Panc1 (cell line): ENCODE measurements at regions not wholly inside any gene's neighbourhood (a gene's known extent, or its start where the extent isn't known, plus 50 kb on each side); places are given as distances from the start of the nearest gene placed in this dataset.

Source experiments
- ATAC-seq: fragments of 200-7000 bp; cut with Tn5 transposase; 2 replicates; pipeline ENCODE4 v1.9.1; 2020; ENCODE audit warnings: mild to moderate bottlenecking, moderate library complexity
- BruUV-seq: library from RNA; stranded (reverse); fragments of 400-500 nt; replicated peaks from 2 replicates; lab custom pipeline; 2021; lab: Mats Ljungman, UMichigan
- CTCF ChIA-PET: fragments of 300-600 bp; sonication (Branson Sonifier 250); formaldehyde crosslinking; loops from one replicate; lab custom pipeline; 2022; ENCODE audit warnings: antibody characterized with exemption; lab: Charles Lee
- POLR2A ChIA-PET: fragments of 300-600 bp; sonication (Branson Sonifier 250); formaldehyde crosslinking; loops from one replicate; lab custom pipeline; 2022; ENCODE audit warnings: antibody characterized with exemption; lab: Charles Lee
- DNase-seq: peaks from one replicate; pipeline ENCODE4 v3.0.0-alpha.2; 2010; ENCODE audit warnings: low read depth, low spot score
- H3K27ac ChIP-seq: 2 replicates; pipeline ENCODE4 v1.5.1; 2011; ENCODE audit warnings: mild to moderate bottlenecking, low read length, inconsistent platforms
- H3K27me3 ChIP-seq: fragments of 200-500 bp; sonication (Bioruptor generic); 2 replicates; pipeline ENCODE4 v1.6.0; 2014; ENCODE audit warnings: low read length, inconsistent platforms; ENCODE audit not compliant: control insufficient read depth, insufficient read depth
- H3K36me3 ChIP-seq: fragments of 200-500 bp; sonication (Bioruptor generic); 2 replicates; pipeline ENCODE4 v1.5.1; 2014; ENCODE audit warnings: inconsistent platforms, mild to moderate bottlenecking, low read length, moderate library complexity; ENCODE audit not compliant: control insufficient read depth, insufficient read depth
- H3K4me1 ChIP-seq: 2 replicates; pipeline ENCODE4 v1.5.1; 2011; ENCODE audit warnings: inconsistent platforms, mild to moderate bottlenecking, low read length, moderate library complexity; ENCODE audit not compliant: control insufficient read depth, insufficient read depth
- H3K4me3 ChIP-seq, 2 experiments: 2 replicates each; pipeline ENCODE4 v1.5.1; 2011 to 2012; ENCODE audit warnings: low read depth in 2 of 2, low read length in 2 of 2, mild to moderate bottlenecking in 2 of 2, inconsistent platforms in 1 of 2, moderate library complexity in 1 of 2
- H3K9me3 ChIP-seq: fragments of 200-500 bp; sonication (Bioruptor generic); 2 replicates; pipeline ENCODE4 v1.5.1; 2014; ENCODE audit warnings: low read depth, mild to moderate bottlenecking, inconsistent platforms, low read length, moderate library complexity; ENCODE audit not compliant: control insufficient read depth, insufficient read depth
- CTCF ChIP-seq: fragments of 450-650 bp; IDR thresholded peaks from 2 replicates; pipeline ENCODE4 v1.5.1; 2017; ENCODE audit warnings: mild to moderate bottlenecking
- POLR2AphosphoS5 ChIP-seq: IDR thresholded peaks from 2 replicates; pipeline ENCODE4 v1.6.1; 2012; ENCODE audit warnings: mild to moderate bottlenecking, low read depth, low read length, moderate library complexity
- REST ChIP-seq, 2 experiments: IDR thresholded peaks; 2 replicates each; pipeline ENCODE4 v1.6.1; 2011 to 2012; ENCODE audit warnings: low read depth in 2 of 2, control low read depth in 1 of 2, low read length in 1 of 2, mild to moderate bottlenecking in 1 of 2, moderate library complexity in 1 of 2; ENCODE audit not compliant: insufficient read depth in 1 of 2
- SIN3A ChIP-seq: IDR thresholded peaks from 2 replicates; pipeline ENCODE4 v1.6.1; 2012; ENCODE audit warnings: low read depth, mild to moderate bottlenecking, low read length, moderate library complexity, borderline replicate concordance; ENCODE audit not compliant: insufficient read depth
- TCF7L2 ChIP-seq: IDR thresholded peaks from 2 replicates; pipeline ENCODE4 v1.6.1; 2011; ENCODE audit warnings: mild to moderate bottlenecking, low read depth, low read length, inconsistent platforms
- in situ Hi-C: cut with HindIII; loops from 2 replicates; pipeline ENCODE4 v1.10.0; 2016; ENCODE audit warnings: low sequenced_read_pairs, low pct_unique_long_range_greater_than_20kb
- intact Hi-C: fragments of 100-400 bp; cut with micrococcal nuclease; formaldehyde crosslinking; loops from one replicate; pipeline ENCODE4 v1.10.0; 2022; ENCODE audit not compliant: unreplicated experiment

- ATAC-seq, result no peak
- BruUV-seq, result no TSS peak
- no peak for DNase-seq
- ChIA-PET POLR2A (no interaction called here), CTCF (no interaction called here)
- intact Hi-C loops (no loop called here), in situ Hi-C loops (no loop called here)
- Histone ChIP-seq H3K9me3 (no peaks in the 10 kb centered on the region), H3K36me3 (no peaks in the 10 kb centered on the region), H3K27me3 (no peaks in the 10 kb centered on the region), H3K4me3 (no peak overlapping the region), H3K4me1 (no peaks in the 10 kb centered on the region), H3K27ac (no peak overlapping the region)
- no peak for TF ChIP-seq TCF7L2
These were observed 452.9 kb downstream of the TFAP2B start for GRCh38 chr6:51271615-51272014.

GRCh38 chr6:51273228-51273961, 454.7 kb downstream of the TFAP2B start:
- no peaks in the 10 kb centered on the region for H3K9me3 ChIP-seq
- ChIA-PET POLR2A (no interaction called here), CTCF (no interaction called here)
- BruUV-seq, result no TSS peak
- intact Hi-C loops (no loop called here), in situ Hi-C loops (no loop called here)
- H3K4me1 ChIP-seq, result no peaks in the 10 kb centered on the region
- no peak for ATAC-seq
- H3K27me3 ChIP-seq, result no peaks in the 10 kb centered on the region
- TF ChIP-seq POLR2AphosphoS5, result no peak
- TF ChIP-seq REST (IDR thresholded peaks at IDR 0.05; ENCODE audit: insufficient read depth in 1 of 2, low read depth in 2 of 2, low read length in 1 of 2), result no peak
- no peak for TF ChIP-seq SIN3A
- TF ChIP-seq CTCF, result no peak
- no peak for TF ChIP-seq TCF7L2
- no peak overlapping the region for H3K27ac ChIP-seq
- no peaks in the 10 kb centered on the region for H3K36me3 ChIP-seq
- no peak for DNase-seq
- no peak overlapping the region for H3K4me3 ChIP-seq

GRCh38 chr6:51277474-51277873, 458.8 kb downstream of the TFAP2B start:
- in situ Hi-C loops (no loop called here), intact Hi-C loops (no loop called here)
- Histone ChIP-seq H3K36me3 (no peaks in the 10 kb centered on the region), H3K27ac (no peak overlapping the region), H3K4me1 (no peaks in the 10 kb centered on the region), H3K4me3 (no peak overlapping the region), H3K27me3 (no peaks in the 10 kb centered on the region), H3K9me3 (no peaks in the 10 kb centered on the region)
- CTCF ChIA-PET, result no interaction called here
- no TSS peak for BruUV-seq
- TF ChIP-seq SIN3A, result no peak
- no peak for TF ChIP-seq CTCF
- TF ChIP-seq TCF7L2, result no peak
- no peak for TF ChIP-seq REST (IDR thresholded peaks at IDR 0.05; ENCODE audit: insufficient read depth in 1 of 2, low read depth in 2 of 2, low read length in 1 of 2)
- TF ChIP-seq POLR2AphosphoS5, result no peak
- POLR2A ChIA-PET, result no interaction called here
- ATAC-seq (no peak), DNase-seq (no peak)
